ENCODE measurements at regions not wholly inside any gene's neighbourhood (a gene's known extent, or its start where the extent isn't known, plus 50 kb on each side); places are given as distances from the start of the nearest gene placed in this dataset.

DNA sequence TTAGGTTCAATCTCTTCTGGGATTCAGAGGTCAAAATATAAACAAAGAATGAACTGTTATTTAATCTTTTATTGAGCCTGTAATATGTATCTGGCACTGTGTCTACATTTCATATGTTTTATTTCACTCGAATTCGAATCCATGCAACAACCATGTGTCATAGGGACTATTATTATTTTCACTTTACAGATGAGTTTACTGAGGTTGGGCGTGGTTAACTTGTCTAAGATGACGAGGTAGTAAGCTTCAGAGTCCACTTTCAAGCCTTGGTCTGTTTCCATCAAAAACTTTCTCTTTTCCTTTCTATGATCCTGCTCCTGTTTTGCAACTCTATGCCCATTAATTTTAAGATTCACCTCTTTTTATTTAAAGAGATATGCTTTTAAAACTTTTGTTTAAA lies 55.2 kb upstream of the DMAC1 start:
- in situ Hi-C loops (cut with HindIII; ENCODE audit: low pct_unique_long_range_greater_than_20kb, low sequenced_read_pairs) = no loop called here
- TF ChIP-seq JUND (IDR thresholded peaks at IDR 0.05; ENCODE audit: low read depth) = no peak

More for the DNA sequence above, 55.2 kb upstream of the DMAC1 start:
- no peak for DNase-seq (ENCODE audit: low read depth in 1 of 2, low spot score in 1 of 2)

All from T47D (cell line).